CMK (cell line): ENCODE measurements at regions not wholly inside any gene's neighbourhood (a gene's known extent, or its start where the extent isn't known, plus 50 kb on each side); places are given as distances from the start of the nearest gene placed in this dataset.

Experiments used
- DNase-seq: peaks from one replicate; pipeline ENCODE4 v3.0.0-alpha.2; 2010; ENCODE audit warnings: low read depth

GRCh38 chr13:70384156-70384555 is 275.9 kb upstream of the KLHL1 start:
- DNase-seq: no peak

- DNase-seq: no peak
These were observed 272.6 kb upstream of the KLHL1 start for GRCh38 chr13:70380809-70381208.

- DNase-seq: no peak
These were observed 267.5 kb upstream of the KLHL1 start for GRCh38 chr13:70375718-70376117.

- no peak for DNase-seq
These were observed 262.7 kb upstream of the KLHL1 start for GRCh38 chr13:70370924-70371323.

- DNase-seq: no peak
These were observed 258.5 kb upstream of the KLHL1 start for GRCh38 chr13:70366720-70367119.

- DNase-seq: no peak
These were observed 255.7 kb upstream of the KLHL1 start for GRCh38 chr13:70363991-70364390.

GRCh38 chr13:70362820-70363570 is 254.7 kb upstream of the KLHL1 start:
- DNase-seq: no peak

GRCh38 chr13:70357031-70357430 is 248.8 kb upstream of the KLHL1 start:
- no peak for DNase-seq

- no peak for DNase-seq
These were observed 244.8 kb upstream of the KLHL1 start for GRCh38 chr13:70353096-70353495.

- DNase-seq: no peak
These were observed 239.8 kb upstream of the KLHL1 start for GRCh38 chr13:70347947-70348620.

- DNase-seq: no peak
These were observed 231.5 kb upstream of the KLHL1 start for GRCh38 chr13:70339738-70340137.

- DNase-seq: no peak
These were observed 230.4 kb upstream of the KLHL1 start for GRCh38 chr13:70338609-70339008.

- DNase-seq: no peak
These were observed 228.6 kb upstream of the KLHL1 start for GRCh38 chr13:70336866-70337265.

GRCh38 chr13:70333752-70334151 is 225.5 kb upstream of the KLHL1 start:
- no peak for DNase-seq

- DNase-seq: no peak
These were observed 222.6 kb upstream of the KLHL1 start for GRCh38 chr13:70330697-70331361.

- DNase-seq: no peak
These were observed 216.3 kb upstream of the KLHL1 start for GRCh38 chr13:70324519-70324918.

- DNase-seq: no peak
These were observed 202.9 kb upstream of the KLHL1 start for GRCh38 chr13:70311191-70311590.

- no peak for DNase-seq
These were observed 202.3 kb upstream of the KLHL1 start for GRCh38 chr13:70310396-70311119.

GRCh38 chr13:70297189-70297616 is 189.0 kb upstream of the KLHL1 start:
- DNase-seq: no peak

- DNase-seq: no peak
These were observed 176.1 kb upstream of the KLHL1 start for GRCh38 chr13:70284371-70284770.

- DNase-seq: no peak
These were observed 167.6 kb upstream of the KLHL1 start for GRCh38 chr13:70275841-70276240.

- DNase-seq: no peak
These were observed 147.2 kb upstream of the KLHL1 start for GRCh38 chr13:70255406-70255991.
